CD4-positive, alpha-beta memory T cell (primary cell): ENCODE measurements at regions not wholly inside any gene's neighbourhood (a gene's known extent, or its start where the extent isn't known, plus 50 kb on each side); places are given as distances from the start of the nearest gene placed in this dataset.

Experiments
- CTCF ChIA-PET: fragments of 350-600 bp; sonication (Branson Sonifier 250); formaldehyde crosslinking; loops from one replicate; lab custom pipeline; 2021; ENCODE audit warnings: inconsistent platforms; ENCODE audit not compliant: partially characterized antibody; lab: Charles Lee
- POLR2A ChIA-PET: fragments of 350-600 bp; sonication (Branson Sonifier 250); formaldehyde crosslinking; loops from one replicate; lab custom pipeline; 2021; ENCODE audit not compliant: partially characterized antibody; lab: Charles Lee
- DNase-seq, 5 donors: peaks; one replicate each; pipeline versions ENCODE4 v3.0.0 to v3.0.0-alpha.2; 2020 to 2022; ENCODE audit warnings: mixed read lengths in 1 of 5
- H3K27ac ChIP-seq: one replicate; pipeline ENCODE4 v1.7.0; 2013; ENCODE audit warnings: low read depth, low read length
- H3K27me3 ChIP-seq: 2 replicates; pipeline ENCODE4 v1.7.0; 2013; ENCODE audit warnings: mild to moderate bottlenecking, low read length, moderate library complexity; ENCODE audit not compliant: insufficient read depth
- H3K36me3 ChIP-seq: 2 replicates; pipeline ENCODE4 v1.7.0; 2013; ENCODE audit warnings: mild to moderate bottlenecking, low read length, moderate library complexity; ENCODE audit not compliant: insufficient read depth
- H3K4me1 ChIP-seq: 2 replicates; pipeline ENCODE4 v1.7.0; 2013; ENCODE audit warnings: mild to moderate bottlenecking, low read length, moderate library complexity; ENCODE audit not compliant: insufficient read depth
- H3K4me3 ChIP-seq, 2 donors: one replicate each; pipeline ENCODE4 v1.7.0; 2013; ENCODE audit warnings: low read length in 2 of 2, mild to moderate bottlenecking in 1 of 2
- H3K9me3 ChIP-seq, 2 donors: one replicate each; pipeline ENCODE4 v1.7.0; 2013; ENCODE audit warnings: low read length in 2 of 2, control low read depth in 1 of 2; ENCODE audit not compliant: control insufficient read depth in 1 of 2
- H3K27ac Mint-ChIP-seq, 7 donors: one replicate each; pipeline ENCODE4 v1.8.0; 2020 to 2021; ENCODE audit warnings: mixed read lengths in 7 of 7, mild to moderate bottlenecking in 6 of 7, inconsistent platforms in 3 of 7, moderate library complexity in 3 of 7
- H3K27me3 Mint-ChIP-seq, 2 donors: one replicate each; pipeline ENCODE4 v1.8.0; 2020 to 2021; ENCODE audit warnings: mixed read lengths in 2 of 2
- H3K36me3 Mint-ChIP-seq, 2 donors: one replicate each; pipeline ENCODE4 v1.8.0; 2020 to 2021; ENCODE audit warnings: mixed read lengths in 2 of 2, inconsistent platforms in 1 of 2, mild to moderate bottlenecking in 1 of 2
- H3K4me1 Mint-ChIP-seq, 4 donors: one replicate each; pipeline ENCODE4 v1.8.0; 2020 to 2021; ENCODE audit warnings: mixed read lengths in 4 of 4, mild to moderate bottlenecking in 1 of 4
- H3K4me3 Mint-ChIP-seq, 8 donors: one replicate each; pipeline ENCODE4 v1.8.0; 2020 to 2021; ENCODE audit warnings: mixed read lengths in 8 of 8, mild to moderate bottlenecking in 7 of 8, moderate library complexity in 6 of 8, inconsistent platforms in 3 of 8
- H3K9me3 Mint-ChIP-seq, 8 donors: one replicate each; pipeline ENCODE4 v1.8.0; 2020 to 2021; ENCODE audit warnings: mixed read lengths in 8 of 8, mild to moderate bottlenecking in 5 of 8, inconsistent platforms in 3 of 8, moderate library complexity in 1 of 8
- intact Hi-C: fragments of 100-400 bp; cut with micrococcal nuclease; formaldehyde crosslinking; loops from one replicate; pipeline ENCODE4 v1.15.1; 2023

DNA sequence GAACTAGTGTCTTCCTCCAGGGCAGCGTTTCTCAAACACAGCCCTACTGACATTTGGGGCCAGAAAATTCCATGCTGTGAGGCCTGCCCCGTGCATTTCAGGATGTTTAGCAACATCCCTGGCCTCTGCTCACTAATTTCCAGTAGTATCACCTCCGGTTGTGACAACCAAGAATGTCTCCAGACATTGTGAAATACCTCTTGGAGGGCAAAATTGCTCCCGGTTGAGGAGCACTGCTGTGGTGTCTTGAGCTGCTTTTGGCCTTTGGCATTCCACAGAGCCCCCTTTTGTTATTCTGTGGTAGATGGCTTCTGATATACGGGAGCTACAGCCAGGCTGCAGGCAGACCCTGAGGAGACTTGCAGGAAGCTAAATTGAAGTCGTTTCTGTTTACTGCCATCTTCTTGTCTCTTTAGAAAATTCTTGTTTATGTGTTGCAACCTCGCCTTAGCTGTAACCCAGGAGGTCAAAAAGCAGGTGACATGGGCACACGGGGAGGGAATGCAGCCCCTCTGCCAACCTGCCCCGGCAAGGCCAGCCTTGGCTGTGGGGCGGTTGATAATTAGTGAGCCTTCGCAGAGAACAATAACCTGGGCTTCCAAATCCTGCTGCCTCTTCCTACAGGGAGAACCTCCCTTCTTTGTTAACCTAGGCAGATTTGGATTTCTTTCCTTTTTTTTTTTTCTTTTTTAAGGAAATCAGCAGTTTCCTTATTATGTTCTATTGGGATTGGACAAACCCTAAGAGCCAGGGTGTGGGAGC lies 74.7 kb upstream of the AKT3 start:
- H3K4me3 Mint-ChIP-seq, result no peak overlapping the region
- H3K36me3 ChIP-seq, result no peaks in the 10 kb centered on the region
- CTCF ChIA-PET, result no interaction called here
- H3K27me3 ChIP-seq, result no peaks in the 10 kb centered on the region
- no peak overlapping the region for H3K4me3 ChIP-seq
- H3K4me1 ChIP-seq, result no peaks in the 10 kb centered on the region
- no peaks in the 10 kb centered on the region for H3K9me3 ChIP-seq
- intact Hi-C loops, result no loop called here
- no peak for DNase-seq
- no peak overlapping the region for H3K27ac ChIP-seq
- peaks cover 13 to 41% of the 10 kb centered on the region in 2 donors for H3K27me3 Mint-ChIP-seq
- no peaks in the 10 kb centered on the region for H3K4me1 Mint-ChIP-seq
- H3K36me3 Mint-ChIP-seq, result no peaks in the 10 kb centered on the region
- no peaks in the 10 kb centered on the region for H3K9me3 Mint-ChIP-seq
- POLR2A ChIA-PET, result no interaction called here
- H3K27ac Mint-ChIP-seq, result no peak overlapping the region

DNA sequence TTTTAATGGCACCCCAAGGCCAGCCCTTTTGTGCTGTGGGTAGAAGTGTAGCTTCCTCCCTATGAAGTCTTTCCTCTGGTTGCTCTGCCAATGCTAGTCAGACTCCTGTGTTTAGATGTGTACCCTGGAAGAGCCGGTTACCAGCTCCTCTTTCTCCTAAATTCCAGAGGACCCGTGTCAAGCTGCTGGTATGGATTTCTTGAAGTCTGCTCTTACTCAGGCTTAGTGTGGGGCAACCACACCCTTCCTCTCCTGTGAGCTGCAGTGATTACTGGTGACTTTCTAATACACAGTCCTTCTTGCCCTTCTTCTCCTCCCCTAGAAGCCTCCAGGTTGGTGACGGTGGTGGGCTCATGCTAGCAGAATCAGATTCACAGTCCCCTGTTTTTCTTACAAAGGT lies 74.1 kb upstream of the AKT3 start:
- Histone ChIP-seq H3K27ac (no peak overlapping the region), H3K4me1 (no peaks in the 10 kb centered on the region), H3K36me3 (no peaks in the 10 kb centered on the region), H3K4me3 (no peak overlapping the region), H3K9me3 (no peaks in the 10 kb centered on the region), H3K27me3 (peaks cover under 1% of the 10 kb centered on the region)
- H3K4me3 Mint-ChIP-seq, result no peak overlapping the region
- CTCF ChIA-PET, result no interaction called here
- no peaks in the 10 kb centered on the region for H3K36me3 Mint-ChIP-seq
- peaks cover 16 to 39% of the 10 kb centered on the region in 2 donors for H3K27me3 Mint-ChIP-seq
- H3K4me1 Mint-ChIP-seq, result no peaks in the 10 kb centered on the region
- POLR2A ChIA-PET, result no interaction called here
- no peak overlapping the region for H3K27ac Mint-ChIP-seq
- intact Hi-C loops, result no loop called here
- no peak for DNase-seq
- no peaks in the 10 kb centered on the region for H3K9me3 Mint-ChIP-seq

DNA sequence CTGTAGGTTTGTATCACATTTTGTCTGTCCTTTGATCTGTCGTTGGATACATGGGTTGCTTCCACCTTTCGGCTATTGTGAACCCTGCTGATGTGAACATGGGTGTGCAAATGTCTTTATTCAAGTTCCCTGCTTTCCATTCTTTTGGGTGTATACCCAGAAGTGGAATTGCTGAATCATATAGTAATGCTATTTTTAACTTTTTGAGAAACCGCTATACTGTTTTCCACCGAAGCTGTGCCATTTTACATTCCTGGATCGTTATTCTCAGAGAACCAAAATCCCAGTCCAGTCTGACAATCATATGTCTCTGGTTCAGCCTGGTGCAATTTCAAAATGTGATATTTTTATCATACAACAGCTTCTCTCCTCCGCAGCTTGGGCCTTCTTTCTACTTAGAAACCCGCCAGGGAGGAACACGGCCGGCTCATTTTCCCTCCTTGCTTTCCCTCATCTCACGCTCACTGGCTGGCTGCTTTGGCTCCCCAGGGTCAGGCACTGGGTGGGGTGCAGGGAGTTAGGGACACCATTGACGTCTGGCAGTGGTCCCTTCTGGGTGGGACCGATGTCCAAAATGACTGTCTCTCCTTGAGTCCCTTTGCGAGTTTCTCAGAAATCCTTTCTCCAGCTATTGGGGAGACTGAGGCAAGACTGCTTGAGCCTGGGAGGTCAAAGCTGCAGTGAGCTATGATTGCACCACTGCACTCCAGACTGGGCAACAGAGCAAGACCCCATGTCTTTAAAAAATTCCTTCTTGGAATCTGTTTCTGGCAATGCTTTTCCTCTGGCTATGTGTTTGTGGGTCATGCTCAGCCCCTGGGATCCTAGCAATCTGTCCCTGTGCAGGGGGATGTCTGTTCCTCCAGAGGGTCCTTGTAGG lies 73.5 kb upstream of the AKT3 start:
- Mint-ChIP-seq H3K36me3 (no peaks in the 10 kb centered on the region), H3K4me1 (no peaks in the 10 kb centered on the region), H3K27ac (no peak overlapping the region), H3K27me3 (peaks cover 18 to 38% of the 10 kb centered on the region in 2 donors), H3K9me3 (no peaks in the 10 kb centered on the region), H3K4me3 (no peak overlapping the region)
- DNase-seq, result no peak
- no peak overlapping the region for H3K4me3 ChIP-seq
- H3K9me3 ChIP-seq, result no peaks in the 10 kb centered on the region
- intact Hi-C loops, result no loop called here
- ChIA-PET CTCF (no interaction called here), POLR2A (no interaction called here)
- peaks cover 7% of the 10 kb centered on the region for H3K27me3 ChIP-seq
- H3K27ac ChIP-seq, result no peak overlapping the region
- H3K36me3 ChIP-seq, result no peaks in the 10 kb centered on the region
- no peaks in the 10 kb centered on the region for H3K4me1 ChIP-seq

DNA sequence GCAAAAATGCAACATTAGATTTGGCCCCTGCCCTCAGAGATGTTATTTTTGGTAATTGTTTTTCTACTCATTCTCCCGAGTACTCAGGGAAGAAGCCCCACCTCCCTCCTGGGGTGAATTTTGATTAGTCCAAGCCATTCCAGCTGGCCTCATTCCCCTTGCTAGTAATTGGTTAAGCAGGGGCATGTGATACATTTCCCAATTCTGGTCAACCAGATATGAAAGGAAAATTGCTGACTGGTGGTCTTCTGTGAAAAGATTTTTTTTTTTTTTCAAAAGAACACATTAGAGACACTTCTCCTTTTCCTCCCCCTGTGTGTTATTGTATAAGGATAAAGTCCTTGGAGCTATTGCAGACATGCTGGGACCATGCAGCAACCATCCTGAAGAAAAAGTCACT lies 71.1 kb upstream of the AKT3 start:
- POLR2A ChIA-PET, result no interaction called here
- Histone ChIP-seq H3K36me3 (no peaks in the 10 kb centered on the region), H3K27ac (no peak overlapping the region), H3K27me3 (peaks cover 16% of the 10 kb centered on the region), H3K4me3 (no peak overlapping the region), H3K4me1 (peaks cover 17% of the 10 kb centered on the region), H3K9me3 (no peaks in the 10 kb centered on the region)
- Mint-ChIP-seq H3K36me3 (no peaks in the 10 kb centered on the region), H3K27me3 (peaks cover 37 to 51% of the 10 kb centered on the region in 2 donors), H3K4me1 (peaks cover 13 to 20% (median 19%) of the 10 kb centered on the region in 4 donors), H3K4me3 (no peak overlapping the region), H3K9me3 (no peaks in the 10 kb centered on the region), H3K27ac (no peak overlapping the region)
- CTCF ChIA-PET, result no interaction called here
- intact Hi-C loops, result no loop called here
- DNase-seq, result no peak

GRCh38 chr1:243917863-243918565 lies 68.0 kb upstream of the AKT3 start:
- intact Hi-C loops, result loop anchor here (10.0 kb wide), 1 partner anchor 63 kb away; the partner anchor contains the start of gene AKT3
- Histone ChIP-seq H3K4me3 (peak overlapping the region; percentile 36 to 45), H3K27ac (no peak overlapping the region), H3K36me3 (no peaks in the 10 kb centered on the region), H3K4me1 (peaks cover 17% of the 10 kb centered on the region), H3K27me3 (peaks cover 20% of the 10 kb centered on the region), H3K9me3 (no peaks in the 10 kb centered on the region)
- POLR2A ChIA-PET, result no interaction called here
- Mint-ChIP-seq H3K4me1 (peaks cover 13 to 22% (median 19%) of the 10 kb centered on the region in 4 donors), H3K27ac (peak overlapping the region in 2 of 7 donors; percentile 14 to 15), H3K36me3 (no peaks in the 10 kb centered on the region), H3K9me3 (no peaks in the 10 kb centered on the region), H3K27me3 (peaks cover 43 to 53% of the 10 kb centered on the region in 2 donors), H3K4me3 (peak overlapping the region; percentile 75 to 90 (median 84))
- DNase-seq, result peak in 1 of 5 donors; percentile 0
- CTCF ChIA-PET, result no interaction called here

GRCh38 chr1:243917177-243917862 lies 67.3 kb upstream of the AKT3 start:
- Histone ChIP-seq H3K4me1 (peaks cover 17% of the 10 kb centered on the region), H3K27me3 (peaks cover 20% of the 10 kb centered on the region), H3K36me3 (no peaks in the 10 kb centered on the region), H3K4me3 (peak overlapping the region; percentile 36 to 45), H3K9me3 (no peaks in the 10 kb centered on the region), H3K27ac (no peak overlapping the region)
- peak overlapping the region in 2 of 7 donors; percentile 9 to 15 for H3K27ac Mint-ChIP-seq
- intact Hi-C loops, result loop anchor here (10.0 kb wide), 1 partner anchor 63 kb away; the partner anchor contains the start of gene AKT3
- H3K36me3 Mint-ChIP-seq, result no peaks in the 10 kb centered on the region
- no peaks in the 10 kb centered on the region for H3K9me3 Mint-ChIP-seq
- peak in 4 of 5 donors; percentile 7 to 11 (median 8) for DNase-seq
- H3K4me1 Mint-ChIP-seq, result peaks cover 13 to 22% (median 19%) of the 10 kb centered on the region in 4 donors
- ChIA-PET POLR2A (no interaction called here), CTCF (no interaction called here)
- H3K27me3 Mint-ChIP-seq, result peaks cover 41 to 49% of the 10 kb centered on the region in 2 donors
- H3K4me3 Mint-ChIP-seq, result peak overlapping the region; percentile 75 to 90 (median 84)
